ENCODE measurements at regions not wholly inside any gene's neighbourhood (a gene's known extent, or its start where the extent isn't known, plus 50 kb on each side); places are given as distances from the start of the nearest gene placed in this dataset.

GRCh38 chr18:14914771-14915170 lies 166.8 kb downstream of the ANKRD30B start:
- no peak overlapping the region for H3K4me3 ChIP-seq (ENCODE audit: low read depth, low read length)
- DNase-seq (ENCODE audit: low read depth) = no peak
- TF ChIP-seq MAX (IDR thresholded peaks at IDR 0.05; ENCODE audit: low read depth, low read length) (no peak), MYC (IDR thresholded peaks at IDR 0.05; ENCODE audit: low read depth, low read length) (no peak), CTCF (IDR thresholded peaks at IDR 0.05; ENCODE audit: low read depth, low read length) (no peak), POLR2A (IDR thresholded peaks at IDR 0.05; ENCODE audit: extremely low read depth, insufficient read length) (no peak)

GRCh38 chr18:14916181-14916580 lies 168.2 kb downstream of the ANKRD30B start:
- no peak for TF ChIP-seq CTCF (IDR thresholded peaks at IDR 0.05; ENCODE audit: low read depth, low read length)
- DNase-seq (ENCODE audit: low read depth) = no peak
- H3K4me3 ChIP-seq (ENCODE audit: low read depth, low read length) = no peak overlapping the region

DNA sequence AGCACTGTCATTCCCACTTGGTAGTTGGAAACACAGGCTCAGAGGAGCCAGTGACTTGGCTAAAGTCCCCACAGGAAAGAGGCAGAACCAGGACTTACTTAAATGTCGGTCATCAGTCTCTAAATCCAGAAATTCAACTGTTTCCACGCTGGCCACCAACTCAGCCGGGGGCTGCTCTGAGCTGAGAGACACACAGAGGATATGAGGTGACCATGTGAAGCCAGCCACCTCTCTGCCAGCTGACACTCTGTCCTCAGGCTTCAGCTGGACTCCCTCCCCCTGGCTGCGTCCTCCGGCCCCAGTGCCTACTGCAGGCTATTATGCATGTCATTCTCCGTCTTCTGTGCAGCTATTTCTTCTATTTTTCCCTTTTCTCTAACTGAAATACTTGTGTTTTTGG lies 168.9 kb downstream of the ANKRD30B start:
- no peak overlapping the region for H3K4me3 ChIP-seq (ENCODE audit: low read depth, low read length)
- TF ChIP-seq MAX (IDR thresholded peaks at IDR 0.05; ENCODE audit: low read depth, low read length) (no peak), CTCF (IDR thresholded peaks at IDR 0.05; ENCODE audit: low read depth, low read length) (no peak), MYC (IDR thresholded peaks at IDR 0.05; ENCODE audit: low read depth, low read length) (no peak), POLR2A (IDR thresholded peaks at IDR 0.05; ENCODE audit: extremely low read depth, insufficient read length) (no peak)
- DNase-seq (ENCODE audit: low read depth) = no peak

- H3K4me3 ChIP-seq (ENCODE audit: low read depth, low read length) = no peak overlapping the region
- TF ChIP-seq MAX (IDR thresholded peaks at IDR 0.05; ENCODE audit: low read depth, low read length) = no peak
- no peak for TF ChIP-seq CTCF (IDR thresholded peaks at IDR 0.05; ENCODE audit: low read depth, low read length)
- no peak for TF ChIP-seq MYC (IDR thresholded peaks at IDR 0.05; ENCODE audit: low read depth, low read length)
- TF ChIP-seq POLR2A (IDR thresholded peaks at IDR 0.05; ENCODE audit: extremely low read depth, insufficient read length) = no peak
- DNase-seq (ENCODE audit: low read depth) = no peak
Measured at GRCh38 chr18:14917311-14917710, 169.3 kb downstream of the ANKRD30B start.

DNA sequence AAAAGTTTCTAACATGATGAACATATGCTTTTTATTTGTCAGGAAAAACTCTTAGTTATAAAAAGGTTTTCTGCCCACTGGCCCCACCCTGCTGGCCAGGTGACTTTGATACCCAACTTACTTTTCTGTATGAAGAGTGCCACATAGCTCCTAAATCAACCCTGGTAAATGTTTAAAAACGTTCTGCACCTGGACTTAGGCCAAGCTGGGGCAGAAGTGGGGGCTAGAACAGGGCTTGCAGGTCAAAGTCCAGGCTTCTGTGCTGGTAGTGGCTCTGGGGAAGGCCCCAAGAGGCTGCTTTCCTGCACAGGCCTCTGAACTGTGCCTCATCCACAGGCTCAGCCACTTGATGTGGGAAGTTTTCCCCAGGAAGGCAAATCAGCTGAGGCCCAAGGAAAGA lies 171.7 kb downstream of the ANKRD30B start:
- no peak overlapping the region for H3K4me3 ChIP-seq (ENCODE audit: low read depth, low read length)
- no peak for DNase-seq (ENCODE audit: low read depth)
- no peak for TF ChIP-seq MAX (IDR thresholded peaks at IDR 0.05; ENCODE audit: low read depth, low read length)
- TF ChIP-seq POLR2A (IDR thresholded peaks at IDR 0.05; ENCODE audit: extremely low read depth, insufficient read length) = no peak
- TF ChIP-seq MYC (IDR thresholded peaks at IDR 0.05; ENCODE audit: low read depth, low read length) = no peak
- no peak for TF ChIP-seq CTCF (IDR thresholded peaks at IDR 0.05; ENCODE audit: low read depth, low read length)

DNA sequence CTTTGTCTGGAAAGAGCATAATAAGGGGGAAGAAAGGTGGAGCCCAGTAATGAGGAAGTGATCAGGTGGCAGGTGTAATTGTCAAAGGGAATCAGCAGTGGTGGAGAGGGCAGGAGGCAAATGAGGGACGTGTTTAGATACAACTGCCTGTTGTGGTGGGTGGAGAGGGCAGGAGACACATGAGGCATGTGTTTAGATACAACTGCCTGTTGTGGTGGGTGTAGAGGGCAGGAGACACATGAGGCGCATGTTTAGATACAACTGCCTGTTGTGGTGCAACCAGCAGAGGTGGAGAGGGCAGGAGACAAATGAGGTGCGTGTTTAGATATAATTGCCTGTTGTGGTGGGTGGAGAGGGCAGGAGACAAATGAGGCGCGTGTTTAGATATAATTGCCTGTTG lies 173.1 kb downstream of the ANKRD30B start:
- TF ChIP-seq MAX (IDR thresholded peaks at IDR 0.05; ENCODE audit: low read depth, low read length) = no peak
- TF ChIP-seq POLR2A (IDR thresholded peaks at IDR 0.05; ENCODE audit: extremely low read depth, insufficient read length) = no peak
- no peak for TF ChIP-seq CTCF (IDR thresholded peaks at IDR 0.05; ENCODE audit: low read depth, low read length)
- TF ChIP-seq MYC (IDR thresholded peaks at IDR 0.05; ENCODE audit: low read depth, low read length) = no peak
- H3K4me3 ChIP-seq (ENCODE audit: low read depth, low read length) = no peak overlapping the region
- no peak for DNase-seq (ENCODE audit: low read depth)

Measured in NB4 (cell line).